Muscle of leg (tissue), 3 donors: ENCODE measurements at regions not wholly inside any gene's neighbourhood (a gene's known extent, or its start where the extent isn't known, plus 50 kb on each side); places are given as distances from the start of the nearest gene placed in this dataset.
"Not testable (repeated sequence)": the region's sequence is repeated elsewhere in the genome, so short reads cannot be mapped to it uniquely, and the experiment has no call there.

ENCODE experiments used
- DNase-seq: peaks from one replicate; pipeline ENCODE4 v3.0.0; 2013
- H3K27ac ChIP-seq: one replicate; pipeline ENCODE4 v1.5.1; 2013; ENCODE audit warnings: mild to moderate bottlenecking, low read length, control low read depth
- H3K27me3 ChIP-seq: one replicate; pipeline ENCODE4 v1.6.1; 2013; ENCODE audit warnings: low read length; ENCODE audit not compliant: control insufficient read depth, insufficient read depth
- H3K36me3 ChIP-seq: one replicate; pipeline ENCODE4 v1.6.1; 2013; ENCODE audit warnings: low read length; ENCODE audit not compliant: control insufficient read depth, insufficient read depth
- H3K4me1 ChIP-seq: one replicate; pipeline ENCODE4 v1.6.1; 2013; ENCODE audit warnings: low read length; ENCODE audit not compliant: control insufficient read depth, insufficient read depth
- H3K4me3 ChIP-seq: one replicate; pipeline ENCODE4 v1.5.1; 2013; ENCODE audit warnings: low read length, control low read depth
- H3K9me3 ChIP-seq: replicated peaks from 2 replicates; pipeline ENCODE4 v1.6.1; 2013; ENCODE audit warnings: low read depth, low read length; ENCODE audit not compliant: control insufficient read depth
- WGBS: methylation state at CpG from one replicate; pipeline ENCODE4 v1.1.5; 2013; ENCODE audit warnings: missing lambda C conversion rate; ENCODE audit not compliant: insufficient coverage; 5-methylcytosine and 5-hydroxymethylcytosine counted together

- H3K36me3 ChIP-seq, DNase-seq: not testable (repeated sequence)
- WGBS: 100% methylated on average over 2 of the region's 4 CpGs
Observed at GRCh38 chr9:94472063-94472462, 82.8 kb upstream of the PCAT7 start.

GRCh38 chr9:94472806-94473360 lies 82.0 kb upstream of the PCAT7 start:
- H3K9me3 ChIP-seq: peaks cover 14% of the 10 kb centered on the region
- H3K36me3 ChIP-seq: no peaks in the 10 kb centered on the region
- no peaks in the 10 kb centered on the region for H3K27me3 ChIP-seq
- no peak overlapping the region for H3K4me3 ChIP-seq
- no peak overlapping the region for H3K27ac ChIP-seq
- no peaks in the 10 kb centered on the region for H3K4me1 ChIP-seq
- 73% methylated on average over 2 of the region's 4 CpGs for WGBS
- peak; percentile 49 for DNase-seq

More at GRCh38 chr9:94472063-94472462, 82.8 kb upstream of the PCAT7 start:
- H3K27ac ChIP-seq, H3K4me3 ChIP-seq, H3K4me1 ChIP-seq, H3K27me3 ChIP-seq: not testable (repeated sequence)
- peaks cover 15% of the 10 kb centered on the region for H3K9me3 ChIP-seq

GRCh38 chr9:94478755-94479730 lies 75.8 kb upstream of the PCAT7 start:
- DNase-seq: no peak
- Histone ChIP-seq H3K4me3 (no peak overlapping the region), H3K4me1 (no peaks in the 10 kb centered on the region), H3K27me3 (no peaks in the 10 kb centered on the region), H3K9me3 (no peaks in the 10 kb centered on the region), H3K36me3 (no peaks in the 10 kb centered on the region), H3K27ac (no peak overlapping the region)
- 94% methylated on average over 23 of the region's 29 CpGs for WGBS

GRCh38 chr9:94479757-94480156 lies 75.1 kb upstream of the PCAT7 start:
- Histone ChIP-seq H3K27me3 (no peaks in the 10 kb centered on the region), H3K4me3 (no peak overlapping the region), H3K27ac (no peak overlapping the region), H3K36me3 (no peaks in the 10 kb centered on the region), H3K9me3 (no peaks in the 10 kb centered on the region), H3K4me1 (no peaks in the 10 kb centered on the region)
- no peak for DNase-seq
- WGBS: 72% methylated on average over 3 of the region's 9 CpGs

- H3K9me3 ChIP-seq: no peaks in the 10 kb centered on the region
- H3K4me3 ChIP-seq: no peak overlapping the region
- 94% methylated on average over 10 of the region's 11 CpGs for WGBS
- H3K4me1 ChIP-seq: no peaks in the 10 kb centered on the region
- H3K36me3 ChIP-seq: no peaks in the 10 kb centered on the region
- H3K27me3 ChIP-seq: no peaks in the 10 kb centered on the region
- no peak for DNase-seq
- no peak overlapping the region for H3K27ac ChIP-seq
Observed at GRCh38 chr9:94480205-94480604, 74.7 kb upstream of the PCAT7 start.

- no peaks in the 10 kb centered on the region for H3K9me3 ChIP-seq
- WGBS: no CpG with 5 or more reads among the region's 4 CpGs
Observed at GRCh38 chr9:94482110-94482509, 72.8 kb upstream of the PCAT7 start.

GRCh38 chr9:94490465-94490864 lies 64.4 kb upstream of the PCAT7 start:
- Histone ChIP-seq H3K36me3 (no peaks in the 10 kb centered on the region), H3K9me3 (no peaks in the 10 kb centered on the region), H3K27ac (no peak overlapping the region), H3K4me3 (no peak overlapping the region), H3K4me1 (no peaks in the 10 kb centered on the region), H3K27me3 (no peaks in the 10 kb centered on the region)
- peak; percentile 7 for DNase-seq
- 53% methylated on average over 1 of the region's 1 CpG for WGBS

More at GRCh38 chr9:94482110-94482509, 72.8 kb upstream of the PCAT7 start:
- H3K4me1 ChIP-seq: no peaks in the 10 kb centered on the region
- no peak overlapping the region for H3K4me3 ChIP-seq
- no peak overlapping the region for H3K27ac ChIP-seq
- DNase-seq: no peak
- H3K36me3 ChIP-seq: no peaks in the 10 kb centered on the region
- H3K27me3 ChIP-seq: no peaks in the 10 kb centered on the region

- H3K36me3 ChIP-seq, H3K27ac ChIP-seq, H3K27me3 ChIP-seq, DNase-seq, H3K4me3 ChIP-seq, H3K4me1 ChIP-seq, H3K9me3 ChIP-seq: not testable (repeated sequence)
- WGBS: 65% methylated on average over 2 of the region's 6 CpGs
Observed at GRCh38 chr9:94492125-94492524, 62.8 kb upstream of the PCAT7 start.

GRCh38 chr9:94498801-94499453 lies 56.0 kb upstream of the PCAT7 start:
- no peaks in the 10 kb centered on the region for H3K4me1 ChIP-seq
- no peaks in the 10 kb centered on the region for H3K27me3 ChIP-seq
- no peak overlapping the region for H3K4me3 ChIP-seq
- H3K9me3 ChIP-seq: no peaks in the 10 kb centered on the region
- DNase-seq: no peak
- no peak overlapping the region for H3K27ac ChIP-seq
- 75% methylated on average over 1 of the region's 5 CpGs for WGBS
- no peaks in the 10 kb centered on the region for H3K36me3 ChIP-seq

GRCh38 chr9:94504358-94504757 lies 50.5 kb upstream of the PCAT7 start:
- H3K36me3 ChIP-seq: no peaks in the 10 kb centered on the region
- no peaks in the 10 kb centered on the region for H3K9me3 ChIP-seq
- H3K27me3 ChIP-seq: no peaks in the 10 kb centered on the region
- H3K4me1 ChIP-seq: no peaks in the 10 kb centered on the region
- no peak overlapping the region for H3K4me3 ChIP-seq
- WGBS: no CpG with 5 or more reads among the region's 3 CpGs
- no peak for DNase-seq
- H3K27ac ChIP-seq: no peak overlapping the region
